ENCODE measurements at regions not wholly inside any gene's neighbourhood (a gene's known extent, or its start where the extent isn't known, plus 50 kb on each side); places are given as distances from the start of the nearest gene placed in this dataset.

- TF ChIP-seq CTCF (IDR thresholded peaks at IDR 0.05; ENCODE audit: unreplicated experiment) = no peak
- no peak for DNase-seq (ENCODE audit: unreplicated experiment)
- H3K4me1 Mint-ChIP-seq (ENCODE audit: insufficient read depth, unreplicated experiment) = peaks cover 30% of the 10 kb centered on the region
- BruUV-seq (replicated peaks) = no TSS peak
- intact Hi-C loops (cut with micrococcal nuclease) = no loop called here
- no peak overlapping the region for H3K4me3 Mint-ChIP-seq (ENCODE audit: unreplicated experiment)
- H3K9me3 Mint-ChIP-seq (ENCODE audit: unreplicated experiment) = peaks cover 7% of the 10 kb centered on the region
- H3K36me3 Mint-ChIP-seq (ENCODE audit: insufficient read depth, unreplicated experiment) = no peaks in the 10 kb centered on the region
- POLR2A ChIA-PET = interaction anchor here (1.1 kb wide), 1 partner anchor 134 kb away, joined by 3 read pairs; no protein-coding TSS in a partner anchor
- CTCF ChIA-PET = no interaction called here
- H3K27ac Mint-ChIP-seq (ENCODE audit: low read depth, unreplicated experiment) = no peak overlapping the region
- no peaks in the 10 kb centered on the region for H3K27me3 Mint-ChIP-seq (ENCODE audit: insufficient read depth, unreplicated experiment)
These were observed 2062.3 kb upstream of the CELF4 start for GRCh38 chr18:39627936-39628335.

DNA sequence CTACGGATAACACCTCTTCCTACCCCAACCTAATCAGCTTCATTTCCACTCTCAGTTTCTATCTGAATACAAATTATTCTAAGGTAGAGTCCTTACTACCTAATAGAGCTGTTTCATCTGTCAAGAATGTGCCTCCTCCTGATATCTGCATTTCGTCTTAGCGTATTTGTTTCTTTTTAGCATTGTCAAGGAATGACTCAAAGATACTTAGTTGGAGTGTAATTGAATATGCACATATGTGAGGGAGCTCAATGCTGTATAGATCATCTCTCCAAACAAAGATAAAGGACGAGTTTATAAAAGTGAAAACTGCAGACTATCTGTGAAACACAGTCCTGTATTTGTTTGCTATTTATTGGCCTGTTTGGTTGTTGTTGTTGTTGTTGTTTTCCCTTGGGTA, 2059.4 kb upstream of the CELF4 start:
- no peak overlapping the region for H3K4me3 Mint-ChIP-seq (ENCODE audit: unreplicated experiment)
- peak; percentile 21 for DNase-seq (ENCODE audit: unreplicated experiment)
- H3K4me1 Mint-ChIP-seq (ENCODE audit: insufficient read depth, unreplicated experiment) = peaks cover 43% of the 10 kb centered on the region
- no peak for TF ChIP-seq CTCF (IDR thresholded peaks at IDR 0.05; ENCODE audit: unreplicated experiment)
- H3K36me3 Mint-ChIP-seq (ENCODE audit: insufficient read depth, unreplicated experiment) = no peaks in the 10 kb centered on the region
- no TSS peak for BruUV-seq (replicated peaks)
- intact Hi-C loops (cut with micrococcal nuclease) = no loop called here
- CTCF ChIA-PET = interaction anchor here (0.5 to 0.9 kb wide), 2 partner anchors 216 to 642 kb away, joined by 3 to 5 read pairs; no protein-coding TSS in a partner anchor
- peak overlapping the region; percentile 16 for H3K27ac Mint-ChIP-seq (ENCODE audit: low read depth, unreplicated experiment)
- H3K27me3 Mint-ChIP-seq (ENCODE audit: insufficient read depth, unreplicated experiment) = no peaks in the 10 kb centered on the region
- POLR2A ChIA-PET = interaction anchor here (0.5 to 1.9 kb wide), 2 partner anchors 174 to 403 kb away, joined by 3 to 7 read pairs; no protein-coding TSS in a partner anchor
- H3K9me3 Mint-ChIP-seq (ENCODE audit: unreplicated experiment) = peaks cover 7% of the 10 kb centered on the region

GRCh38 chr18:39622431-39622830, 2056.8 kb upstream of the CELF4 start:
- Mint-ChIP-seq H3K27me3 (ENCODE audit: insufficient read depth, unreplicated experiment) (no peaks in the 10 kb centered on the region), H3K4me3 (ENCODE audit: unreplicated experiment) (no peak overlapping the region), H3K27ac (ENCODE audit: low read depth, unreplicated experiment) (no peak overlapping the region), H3K4me1 (ENCODE audit: insufficient read depth, unreplicated experiment) (peaks cover 37% of the 10 kb centered on the region), H3K9me3 (ENCODE audit: unreplicated experiment) (no peaks in the 10 kb centered on the region), H3K36me3 (ENCODE audit: insufficient read depth, unreplicated experiment) (peaks cover 6% of the 10 kb centered on the region)
- POLR2A ChIA-PET = interaction anchor here (0.7 kb wide), 1 partner anchor 8 kb away, joined by 3 read pairs; no protein-coding TSS in a partner anchor
- DNase-seq (ENCODE audit: unreplicated experiment) = no peak
- TF ChIP-seq CTCF (IDR thresholded peaks at IDR 0.05; ENCODE audit: unreplicated experiment) = no peak
- CTCF ChIA-PET = interaction anchor here (1.0 kb wide), 1 partner anchor 9 kb away, joined by 3 read pairs; no protein-coding TSS in a partner anchor
- BruUV-seq (replicated peaks) = no TSS peak
- intact Hi-C loops (cut with micrococcal nuclease) = no loop called here

DNA sequence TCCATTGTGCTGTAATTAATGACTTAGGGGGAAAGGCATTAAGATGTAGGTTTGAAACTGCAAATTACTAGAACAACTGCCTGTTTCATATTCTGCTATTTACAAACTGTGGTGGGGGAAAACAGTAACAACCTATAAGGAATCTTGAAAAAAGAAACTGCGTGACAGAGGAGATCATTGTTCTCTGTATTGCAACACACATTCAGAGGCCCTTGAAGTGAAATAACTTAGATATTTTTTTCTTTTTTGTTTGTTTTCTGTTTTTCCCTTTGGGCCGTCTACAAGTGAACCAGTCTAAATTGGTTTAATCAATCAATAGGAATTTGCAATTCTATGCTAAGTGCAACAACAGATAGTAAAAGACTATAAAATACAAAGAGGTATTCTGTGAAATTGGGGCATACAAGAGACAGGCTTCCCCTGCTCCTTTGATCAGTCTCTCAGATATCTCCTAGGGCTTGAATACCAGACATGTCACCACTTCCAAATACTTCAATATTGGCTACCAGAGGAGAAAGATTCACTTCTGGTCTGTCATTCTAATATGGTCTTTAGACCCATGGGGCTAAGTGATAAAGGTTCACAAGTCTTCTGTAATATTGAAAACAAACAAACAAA, 2055.1 kb upstream of the CELF4 start:
- intact Hi-C loops (cut with micrococcal nuclease) = no loop called here
- DNase-seq (ENCODE audit: unreplicated experiment) = no peak
- H3K36me3 Mint-ChIP-seq (ENCODE audit: insufficient read depth, unreplicated experiment) = peaks cover 6% of the 10 kb centered on the region
- no peak for TF ChIP-seq CTCF (IDR thresholded peaks at IDR 0.05; ENCODE audit: unreplicated experiment)
- H3K27me3 Mint-ChIP-seq (ENCODE audit: insufficient read depth, unreplicated experiment) = no peaks in the 10 kb centered on the region
- POLR2A ChIA-PET = no interaction called here
- H3K4me1 Mint-ChIP-seq (ENCODE audit: insufficient read depth, unreplicated experiment) = peaks cover 33% of the 10 kb centered on the region
- CTCF ChIA-PET = no interaction called here
- no peak overlapping the region for H3K4me3 Mint-ChIP-seq (ENCODE audit: unreplicated experiment)
- H3K9me3 Mint-ChIP-seq (ENCODE audit: unreplicated experiment) = no peaks in the 10 kb centered on the region
- no peak overlapping the region for H3K27ac Mint-ChIP-seq (ENCODE audit: low read depth, unreplicated experiment)
- BruUV-seq (replicated peaks) = no TSS peak

All from MCF 10A (cell line).